GM19452 (cell line): ENCODE measurements at regions not wholly inside any gene's neighbourhood (a gene's known extent, or its start where the extent isn't known, plus 50 kb on each side); places are given as distances from the start of the nearest gene placed in this dataset.
"Not testable (repeated sequence)": the region's sequence is repeated elsewhere in the genome, so short reads cannot be mapped to it uniquely, and the experiment has no call there.

ENCODE experiments used
- ATAC-seq: cut with Tn5 transposase; IDR thresholded peaks from one replicate; pipeline ENCODE4 v1.9.1; 2021; ENCODE audit not compliant: unreplicated experiment

GRCh38 chr1:221494670-221495069, 247.2 kb downstream of the DUSP10 start:
- no peak for ATAC-seq

GRCh38 chr1:221497046-221497445, 244.8 kb downstream of the DUSP10 start:
- no peak for ATAC-seq

DNA sequence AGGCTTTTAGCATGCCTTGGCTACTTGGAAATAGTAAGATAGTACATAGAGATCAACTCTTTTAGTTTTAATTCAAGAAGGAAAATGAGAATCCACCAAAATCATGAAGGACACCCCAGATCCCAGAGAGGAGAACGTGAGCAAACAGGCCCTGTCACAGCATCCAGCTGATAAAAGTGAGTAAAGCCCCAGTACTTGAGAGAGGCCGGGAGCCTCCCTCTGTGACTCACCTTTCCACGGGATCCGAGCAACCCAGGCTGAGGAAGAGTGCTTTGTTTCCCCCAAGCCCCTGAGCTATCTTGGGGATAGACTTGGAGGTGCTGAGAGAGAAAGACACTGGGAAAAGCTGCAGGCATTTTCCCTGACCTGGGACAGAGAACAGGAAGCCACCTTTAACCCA, 238.6 kb downstream of the DUSP10 start:
- ATAC-seq, result no peak

DNA sequence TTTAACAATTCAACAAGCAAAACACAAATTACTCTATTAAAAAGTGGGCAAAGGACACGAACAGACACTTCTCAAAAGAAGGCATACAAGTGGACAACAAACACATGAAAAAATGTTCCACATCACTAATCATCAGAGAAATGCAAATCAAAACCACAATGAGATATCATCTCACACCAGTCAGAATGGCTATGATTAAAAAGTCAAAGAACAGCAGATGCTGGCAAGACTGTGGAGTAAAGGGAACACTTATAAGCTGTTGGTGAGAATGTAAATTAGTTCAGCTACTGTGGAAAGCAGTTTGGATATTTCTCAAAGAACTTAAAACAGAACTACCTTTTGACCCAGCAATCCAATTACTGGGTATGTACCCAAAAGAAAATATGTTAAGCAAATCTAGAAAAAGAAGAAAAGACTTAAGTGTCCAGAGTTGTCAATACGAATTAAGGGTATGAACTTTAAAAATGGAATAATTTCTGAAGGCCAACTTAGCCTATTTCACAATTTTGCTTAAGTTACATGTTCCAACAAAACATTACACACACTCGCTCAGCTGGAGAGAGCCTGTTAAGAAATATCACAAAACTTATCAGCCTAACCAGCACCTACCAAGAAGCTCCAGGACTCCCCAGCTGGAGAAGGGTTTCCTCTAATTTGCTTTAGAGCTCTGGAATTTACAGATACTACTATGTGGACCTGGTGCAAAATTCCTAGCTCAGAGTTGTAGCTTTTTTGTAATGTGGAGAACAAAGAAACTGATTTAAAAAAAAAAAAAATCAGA, 232.1 kb downstream of the DUSP10 start:
- ATAC-seq, result no peak

DNA sequence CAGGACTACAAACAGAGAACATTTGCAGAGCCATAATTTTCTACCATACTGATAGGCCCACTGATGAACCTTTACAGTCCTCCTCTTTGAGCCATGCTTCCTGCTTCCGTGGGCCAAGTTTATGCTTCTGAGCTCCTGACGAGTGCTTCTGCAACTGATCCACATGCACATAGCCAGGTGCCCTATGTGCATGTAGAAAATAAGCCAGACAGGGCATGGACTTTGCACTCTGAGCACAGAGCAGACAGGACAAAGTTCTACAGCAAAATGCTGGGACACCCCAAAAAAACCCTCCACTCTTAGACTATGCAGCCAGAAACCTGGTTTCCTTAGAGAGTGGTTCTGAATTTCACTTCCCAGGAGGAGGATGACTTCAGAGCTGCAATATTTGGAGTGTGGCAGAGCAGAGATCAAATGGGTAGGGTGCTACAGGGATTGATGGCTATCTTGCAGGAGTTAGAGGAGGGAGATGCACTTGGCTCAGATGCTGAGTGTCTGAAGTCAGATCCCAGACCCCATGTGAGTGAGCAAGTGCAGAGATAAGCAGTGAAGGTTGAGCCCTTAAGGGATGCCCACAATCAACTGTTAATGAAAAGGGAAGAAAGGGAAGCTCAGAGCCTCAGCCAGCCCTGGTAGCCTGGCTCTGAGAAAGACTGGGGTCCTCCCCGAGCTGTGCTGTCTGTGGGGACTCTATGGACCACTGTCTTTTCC, 230.9 kb downstream of the DUSP10 start:
- no peak for ATAC-seq

GRCh38 chr1:221511797-221512196, 230.1 kb downstream of the DUSP10 start:
- ATAC-seq, result no peak

- no peak for ATAC-seq
Observed at GRCh38 chr1:221514806-221515205, 227.1 kb downstream of the DUSP10 start.

DNA sequence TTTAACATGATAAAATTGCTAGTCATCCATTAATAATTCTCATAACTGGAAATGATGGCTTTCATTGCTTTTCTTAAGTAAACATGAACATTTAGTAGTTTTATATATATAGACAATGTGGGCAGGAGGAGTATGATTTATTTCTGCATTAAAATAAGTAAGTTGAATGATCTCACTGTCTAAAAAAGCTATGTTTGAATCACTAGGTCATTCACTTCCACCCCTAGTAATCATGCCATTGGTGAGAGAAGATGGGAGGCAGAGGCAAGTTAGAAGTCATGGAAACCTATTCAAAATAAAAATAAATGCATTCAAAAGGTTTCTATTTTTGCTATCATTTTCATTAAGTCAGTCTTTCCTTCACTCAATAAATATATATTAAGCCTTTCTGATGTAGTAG, 226.4 kb downstream of the DUSP10 start:
- ATAC-seq, result no peak

DNA sequence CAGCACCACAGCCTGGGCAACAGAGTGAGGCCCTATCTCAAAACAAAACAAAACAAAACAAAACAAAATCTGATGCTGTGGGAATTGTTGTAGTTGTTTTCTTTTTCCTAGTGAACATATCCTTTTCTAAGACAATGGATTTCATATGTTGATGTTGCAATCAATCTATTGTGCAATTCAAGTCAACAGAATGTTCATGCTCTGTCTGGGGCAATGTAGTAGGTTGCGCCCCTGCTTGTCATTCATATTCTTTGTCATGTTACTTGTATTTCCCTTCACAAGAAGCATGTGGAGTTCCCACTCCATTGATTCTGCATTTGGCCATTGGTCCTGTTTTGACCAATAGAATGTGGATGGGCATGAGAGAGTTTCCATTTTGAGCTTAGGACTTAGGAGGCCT, 223.9 kb downstream of the DUSP10 start:
- no peak for ATAC-seq

GRCh38 chr1:221520250-221520649, 221.6 kb downstream of the DUSP10 start:
- ATAC-seq, result no peak

DNA sequence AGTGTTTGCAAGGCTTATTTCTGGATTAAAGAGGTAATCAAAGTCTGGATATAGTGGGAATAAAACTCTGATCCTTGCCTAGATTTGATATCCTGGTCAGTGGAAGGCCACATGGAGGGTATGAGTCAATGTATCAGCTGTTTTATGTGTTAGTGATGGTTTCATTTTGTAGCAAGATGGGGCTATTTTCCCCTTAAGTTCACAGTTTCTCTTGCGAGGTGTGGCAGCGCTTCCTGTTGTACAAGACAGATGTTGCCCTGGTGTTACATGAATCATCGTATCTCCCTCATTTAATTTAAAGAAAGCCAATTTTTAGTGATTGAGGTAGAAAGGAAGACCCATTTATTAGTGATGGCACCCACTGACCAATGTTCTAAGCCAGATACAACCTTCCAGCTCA, 220.2 kb downstream of the DUSP10 start:
- ATAC-seq, result no peak

DNA sequence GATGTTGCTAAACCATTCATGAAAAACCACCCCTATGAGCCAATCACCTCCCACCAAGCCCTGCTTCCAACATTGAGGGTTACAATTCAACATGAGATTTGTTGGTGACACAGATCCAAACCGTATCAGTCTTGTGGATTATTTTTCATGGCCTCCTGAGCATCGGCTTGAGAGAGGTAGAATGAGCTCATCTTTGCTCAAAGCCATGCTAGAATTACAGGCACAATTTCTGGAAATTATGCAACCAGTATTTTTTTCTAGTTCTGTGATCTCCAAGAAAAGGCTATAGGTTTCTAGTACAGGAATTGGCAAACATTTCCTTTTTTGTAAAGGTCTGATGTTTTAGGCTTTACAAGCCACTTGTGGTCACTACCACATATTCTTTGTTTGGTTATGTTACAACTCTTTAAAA, 219.4 kb downstream of the DUSP10 start:
- ATAC-seq, result no peak

DNA sequence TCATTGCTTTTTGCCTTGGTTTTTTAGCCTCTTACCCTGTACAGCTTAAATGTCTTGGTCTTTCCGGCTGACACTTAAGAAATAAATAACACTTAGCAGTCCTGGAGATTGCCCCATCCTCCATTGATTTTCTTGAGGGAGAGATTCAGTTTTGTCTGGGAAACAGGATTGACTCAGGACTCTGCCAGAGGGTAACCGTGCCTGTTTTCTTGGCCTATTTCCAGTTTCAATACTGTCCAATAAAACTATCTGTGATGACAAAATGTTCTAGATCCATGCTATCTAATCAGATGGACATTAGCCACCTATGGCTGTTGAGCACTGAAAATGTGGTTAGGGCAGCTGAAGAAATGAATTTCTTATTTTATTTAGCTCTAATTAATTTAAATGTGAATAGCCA, 216.1 kb downstream of the DUSP10 start:
- no peak for ATAC-seq

- no peak for ATAC-seq
Observed at GRCh38 chr1:221527302-221527701, 214.6 kb downstream of the DUSP10 start.

DNA sequence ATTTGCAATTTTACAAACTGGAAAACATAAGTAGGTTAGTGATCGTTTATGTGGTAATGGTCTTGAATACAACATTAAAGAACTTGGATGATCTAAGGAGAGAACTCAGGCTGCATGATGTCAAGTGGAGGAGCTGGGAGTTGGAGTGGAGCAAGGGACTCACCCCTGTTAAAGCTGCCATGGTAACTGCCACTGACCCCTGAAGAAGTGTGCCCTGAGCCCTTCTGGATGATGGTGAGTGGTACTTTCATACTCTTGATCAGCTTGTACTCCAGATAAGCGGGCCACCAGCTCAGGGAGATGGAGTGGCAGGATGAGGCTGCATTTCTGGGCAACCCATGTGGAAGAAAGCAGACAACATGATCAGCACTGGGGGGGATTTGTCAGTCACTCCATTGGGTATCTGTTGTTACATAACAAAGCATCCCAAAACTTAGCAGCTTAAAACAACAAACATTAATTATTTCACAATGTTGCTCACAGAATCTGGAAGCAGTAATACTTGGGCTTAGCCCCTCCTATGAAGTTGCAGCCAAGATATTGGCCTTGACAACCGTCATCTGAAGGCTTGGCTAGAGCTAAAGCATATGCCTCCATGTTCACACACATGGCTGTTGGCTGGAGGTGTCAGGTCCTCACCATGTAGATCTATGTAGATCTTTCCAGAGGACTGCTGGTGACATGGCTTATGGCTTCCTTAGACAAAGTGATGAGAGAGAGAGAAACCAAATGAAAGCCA, 213.8 kb downstream of the DUSP10 start:
- no peak for ATAC-seq

DNA sequence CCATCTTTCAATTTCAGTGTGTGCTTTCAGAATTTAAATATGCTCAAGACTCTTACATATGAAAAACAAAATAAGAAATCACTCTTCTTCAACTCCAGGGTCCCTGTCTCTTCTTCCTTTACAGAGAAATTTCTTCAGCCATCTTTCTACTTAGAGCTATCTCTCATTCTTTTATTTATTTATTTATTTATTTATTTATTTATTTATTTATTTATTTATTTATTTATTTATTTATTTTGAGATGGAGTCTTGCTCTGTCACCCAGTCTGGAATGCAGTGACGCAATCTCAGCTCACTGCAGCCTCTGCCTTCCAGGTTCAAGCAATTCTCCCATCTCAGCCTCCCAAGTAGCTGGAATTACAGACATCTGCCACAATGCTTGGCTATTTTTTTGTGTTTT, 211.7 kb downstream of the DUSP10 start:
- ATAC-seq, result not testable (repeated sequence)

- no peak for ATAC-seq
Observed at GRCh38 chr1:221530791-221531190, 211.1 kb downstream of the DUSP10 start.

GRCh38 chr1:221532071-221532773, 209.7 kb downstream of the DUSP10 start:
- no peak for ATAC-seq

- ATAC-seq, result no peak
Observed at GRCh38 chr1:221541296-221541695, 200.6 kb downstream of the DUSP10 start.

DNA sequence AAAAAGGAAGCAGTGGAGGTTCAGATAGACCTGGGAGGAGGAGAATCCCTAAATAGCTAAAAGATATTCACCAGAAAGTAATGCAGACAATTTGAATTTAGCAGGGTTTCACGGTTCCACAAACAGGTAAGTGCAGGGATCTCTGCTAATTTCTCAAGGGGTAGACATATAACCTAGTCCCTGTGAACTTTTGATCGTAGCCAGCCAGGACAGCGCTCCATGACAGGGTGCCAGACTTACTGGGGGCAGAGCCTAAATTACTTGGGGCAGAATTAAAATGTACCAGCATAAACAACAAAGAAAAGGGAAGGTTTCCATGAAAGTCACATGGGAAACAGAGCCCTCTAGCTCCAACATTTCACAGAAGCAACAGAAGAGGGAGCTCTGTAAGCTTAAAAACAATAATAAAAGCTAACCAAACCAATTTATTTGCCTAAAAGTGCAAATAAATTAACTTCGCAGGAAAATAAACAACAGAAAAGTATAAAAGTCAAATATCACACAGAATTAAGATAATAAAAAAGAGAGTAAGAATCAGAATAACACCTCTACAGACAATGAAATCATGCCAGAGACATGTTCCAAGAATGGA, 198.3 kb downstream of the DUSP10 start:
- no peak for ATAC-seq

- no peak for ATAC-seq
Observed at GRCh38 chr1:221548942-221549341, 192.9 kb downstream of the DUSP10 start.
